ENCODE measurements at regions not wholly inside any gene's neighbourhood (a gene's known extent, or its start where the extent isn't known, plus 50 kb on each side); places are given as distances from the start of the nearest gene placed in this dataset.

DNA sequence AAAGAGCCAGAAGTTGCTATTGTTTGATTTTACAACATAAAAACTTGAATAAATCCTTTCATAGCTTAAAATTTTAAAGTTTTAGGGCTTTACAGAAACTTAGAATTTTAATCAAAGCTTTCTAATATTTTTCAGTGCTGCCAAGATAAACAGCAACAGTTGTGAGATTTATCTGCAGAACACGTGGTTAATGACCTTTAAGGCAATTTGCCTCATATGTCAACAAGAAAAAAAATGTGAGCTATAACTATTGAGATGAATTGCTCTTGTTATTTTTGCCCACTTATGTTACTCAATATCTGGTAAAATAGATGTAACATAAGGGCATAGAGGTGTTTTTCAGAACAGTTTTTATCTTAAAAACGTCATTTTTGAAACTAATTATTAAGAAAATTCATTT, 96.7 kb upstream of the NECTIN3 start:
- TF ChIP-seq, protein P1, sequence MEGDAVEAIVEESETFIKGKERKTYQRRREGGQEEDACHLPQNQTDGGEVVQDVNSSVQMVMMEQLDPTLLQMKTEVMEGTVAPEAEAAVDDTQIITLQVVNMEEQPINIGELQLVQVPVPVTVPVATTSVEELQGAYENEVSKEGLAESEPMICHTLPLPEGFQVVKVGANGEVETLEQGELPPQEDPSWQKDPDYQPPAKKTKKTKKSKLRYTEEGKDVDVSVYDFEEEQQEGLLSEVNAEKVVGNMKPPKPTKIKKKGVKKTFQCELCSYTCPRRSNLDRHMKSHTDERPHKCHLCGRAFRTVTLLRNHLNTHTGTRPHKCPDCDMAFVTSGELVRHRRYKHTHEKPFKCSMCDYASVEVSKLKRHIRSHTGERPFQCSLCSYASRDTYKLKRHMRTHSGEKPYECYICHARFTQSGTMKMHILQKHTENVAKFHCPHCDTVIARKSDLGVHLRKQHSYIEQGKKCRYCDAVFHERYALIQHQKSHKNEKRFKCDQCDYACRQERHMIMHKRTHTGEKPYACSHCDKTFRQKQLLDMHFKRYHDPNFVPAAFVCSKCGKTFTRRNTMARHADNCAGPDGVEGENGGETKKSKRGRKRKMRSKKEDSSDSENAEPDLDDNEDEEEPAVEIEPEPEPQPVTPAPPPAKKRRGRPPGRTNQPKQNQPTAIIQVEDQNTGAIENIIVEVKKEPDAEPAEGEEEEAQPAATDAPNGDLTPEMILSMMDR (IDR thresholded peaks at IDR 0.05) = no peak
- TF ChIP-seq POLR2A (IDR thresholded peaks at IDR 0.05) = no peak

Measured in uterus (tissue), 2 donors.